BE2C (cell line): ENCODE measurements at regions not wholly inside any gene's neighbourhood (a gene's known extent, or its start where the extent isn't known, plus 50 kb on each side); places are given as distances from the start of the nearest gene placed in this dataset.

ENCODE experiments used
- DNase-seq: peaks from one replicate; pipeline ENCODE4 v3.0.0-alpha.2; 2020
- H3K27me3 ChIP-seq: fragments of 250-450 bp; sonication (Bioruptor Pico); 2 replicates; pipeline ENCODE4 v1.5.1; 2020; ENCODE audit warnings: mild to moderate bottlenecking
- H3K36me3 ChIP-seq: fragments of 250-450 bp; sonication (Bioruptor Pico); 2 replicates; pipeline ENCODE4 v1.5.1; 2020; ENCODE audit warnings: mild to moderate bottlenecking
- H3K4me1 ChIP-seq: fragments of 250-450 bp; sonication (Bioruptor Pico); 2 replicates; pipeline ENCODE4 v1.5.1; 2020
- H3K4me3 ChIP-seq: 2 replicates; pipeline ENCODE4 v1.5.1; 2011; ENCODE audit warnings: low read depth, low read length
- H3K9me3 ChIP-seq: fragments of 250-450 bp; sonication (Bioruptor Pico); 2 replicates; pipeline ENCODE4 v1.5.1; 2020
- TF ChIP-seq, protein P1 (sequence below): IDR thresholded peaks from 2 replicates; pipeline ENCODE4 v1.5.1; 2012; ENCODE audit warnings: mild to moderate bottlenecking, low read depth, low read length

DNA sequence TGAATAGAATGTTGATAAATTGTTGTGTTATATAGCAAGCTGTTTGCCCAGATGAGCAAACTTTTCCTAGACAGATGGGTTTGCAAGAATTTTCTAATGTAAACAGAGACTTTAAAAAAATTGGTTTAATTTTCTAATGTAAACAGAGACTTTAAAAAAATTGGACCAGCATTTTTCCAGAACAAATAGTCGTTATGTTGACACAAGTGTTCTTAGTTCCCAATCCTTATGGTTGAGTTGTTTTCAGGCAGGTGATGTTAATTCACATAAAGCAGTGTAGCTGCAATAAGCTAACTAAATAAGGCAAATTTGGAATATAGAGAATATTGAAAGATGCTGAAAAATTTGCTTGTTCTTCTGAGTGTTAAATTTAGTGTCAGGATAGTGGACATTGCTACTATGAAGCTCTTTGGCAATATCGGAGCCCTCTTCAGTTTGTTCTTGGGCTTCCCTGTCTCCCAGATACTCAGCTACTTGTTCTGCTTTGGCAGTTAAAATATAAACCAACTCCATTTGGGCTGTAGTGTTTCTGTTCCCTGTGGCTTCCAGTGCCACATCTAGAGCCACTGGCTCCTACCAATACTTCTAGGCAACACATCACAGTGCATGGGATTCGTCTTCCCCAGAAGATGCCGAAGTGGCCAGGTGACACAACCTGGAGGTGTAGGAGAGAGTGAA, 105.7 kb downstream of the DYNAP start:
- TF ChIP-seq, protein P1, sequence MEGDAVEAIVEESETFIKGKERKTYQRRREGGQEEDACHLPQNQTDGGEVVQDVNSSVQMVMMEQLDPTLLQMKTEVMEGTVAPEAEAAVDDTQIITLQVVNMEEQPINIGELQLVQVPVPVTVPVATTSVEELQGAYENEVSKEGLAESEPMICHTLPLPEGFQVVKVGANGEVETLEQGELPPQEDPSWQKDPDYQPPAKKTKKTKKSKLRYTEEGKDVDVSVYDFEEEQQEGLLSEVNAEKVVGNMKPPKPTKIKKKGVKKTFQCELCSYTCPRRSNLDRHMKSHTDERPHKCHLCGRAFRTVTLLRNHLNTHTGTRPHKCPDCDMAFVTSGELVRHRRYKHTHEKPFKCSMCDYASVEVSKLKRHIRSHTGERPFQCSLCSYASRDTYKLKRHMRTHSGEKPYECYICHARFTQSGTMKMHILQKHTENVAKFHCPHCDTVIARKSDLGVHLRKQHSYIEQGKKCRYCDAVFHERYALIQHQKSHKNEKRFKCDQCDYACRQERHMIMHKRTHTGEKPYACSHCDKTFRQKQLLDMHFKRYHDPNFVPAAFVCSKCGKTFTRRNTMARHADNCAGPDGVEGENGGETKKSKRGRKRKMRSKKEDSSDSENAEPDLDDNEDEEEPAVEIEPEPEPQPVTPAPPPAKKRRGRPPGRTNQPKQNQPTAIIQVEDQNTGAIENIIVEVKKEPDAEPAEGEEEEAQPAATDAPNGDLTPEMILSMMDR, result no peak
- H3K4me1 ChIP-seq, result no peaks in the 10 kb centered on the region

DNA sequence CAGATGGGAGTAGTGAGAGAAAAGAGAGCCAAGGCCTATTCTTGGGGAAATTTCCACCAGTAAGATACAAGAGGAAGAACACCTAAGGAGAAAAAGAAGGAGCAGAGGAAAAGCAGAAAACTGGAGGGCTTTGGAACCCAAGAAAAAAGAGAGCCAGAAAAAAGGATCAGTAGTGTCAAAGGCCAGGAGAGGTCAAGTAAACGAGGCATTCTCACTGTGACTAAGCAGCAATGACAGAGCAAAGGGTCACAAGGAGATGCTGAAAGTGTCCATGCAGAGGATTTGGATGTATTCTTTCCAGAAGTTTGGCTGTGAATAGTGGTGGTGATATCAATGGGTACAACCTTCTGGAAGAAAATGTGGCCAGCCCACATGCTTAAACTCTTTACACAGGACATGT, 109.5 kb downstream of the DYNAP start:
- DNase-seq, result no peak
- H3K4me1 ChIP-seq, result no peaks in the 10 kb centered on the region
- H3K4me3 ChIP-seq, result no peak overlapping the region
- no peaks in the 10 kb centered on the region for H3K27me3 ChIP-seq
- no peaks in the 10 kb centered on the region for H3K9me3 ChIP-seq
- no peaks in the 10 kb centered on the region for H3K36me3 ChIP-seq
- TF ChIP-seq, protein P1, result no peak

More for the DNA sequence above, 105.7 kb downstream of the DYNAP start:
- no peak for DNase-seq
- Histone ChIP-seq H3K4me3 (no peak overlapping the region), H3K27me3 (no peaks in the 10 kb centered on the region), H3K9me3 (no peaks in the 10 kb centered on the region), H3K36me3 (no peaks in the 10 kb centered on the region)

DNA sequence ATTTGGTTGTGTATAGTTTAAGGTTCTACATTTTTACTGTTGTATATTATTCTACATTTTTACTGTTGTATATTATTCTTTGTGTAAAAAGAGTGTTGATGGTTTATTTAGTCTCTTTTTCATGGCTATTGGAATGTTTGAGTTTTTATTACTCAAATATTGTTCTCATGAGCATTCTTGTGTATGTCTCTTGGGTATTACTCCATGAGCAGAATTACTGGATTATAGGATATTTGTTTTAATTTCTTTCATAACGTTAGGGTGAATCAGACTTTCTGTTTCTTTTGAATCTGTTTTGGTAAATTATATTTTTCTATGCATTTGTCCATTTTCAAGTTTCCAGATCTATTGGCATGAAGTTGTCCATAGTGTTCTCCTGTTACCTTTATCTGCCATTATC, 111.6 kb downstream of the DYNAP start:
- no peaks in the 10 kb centered on the region for H3K36me3 ChIP-seq

DNA sequence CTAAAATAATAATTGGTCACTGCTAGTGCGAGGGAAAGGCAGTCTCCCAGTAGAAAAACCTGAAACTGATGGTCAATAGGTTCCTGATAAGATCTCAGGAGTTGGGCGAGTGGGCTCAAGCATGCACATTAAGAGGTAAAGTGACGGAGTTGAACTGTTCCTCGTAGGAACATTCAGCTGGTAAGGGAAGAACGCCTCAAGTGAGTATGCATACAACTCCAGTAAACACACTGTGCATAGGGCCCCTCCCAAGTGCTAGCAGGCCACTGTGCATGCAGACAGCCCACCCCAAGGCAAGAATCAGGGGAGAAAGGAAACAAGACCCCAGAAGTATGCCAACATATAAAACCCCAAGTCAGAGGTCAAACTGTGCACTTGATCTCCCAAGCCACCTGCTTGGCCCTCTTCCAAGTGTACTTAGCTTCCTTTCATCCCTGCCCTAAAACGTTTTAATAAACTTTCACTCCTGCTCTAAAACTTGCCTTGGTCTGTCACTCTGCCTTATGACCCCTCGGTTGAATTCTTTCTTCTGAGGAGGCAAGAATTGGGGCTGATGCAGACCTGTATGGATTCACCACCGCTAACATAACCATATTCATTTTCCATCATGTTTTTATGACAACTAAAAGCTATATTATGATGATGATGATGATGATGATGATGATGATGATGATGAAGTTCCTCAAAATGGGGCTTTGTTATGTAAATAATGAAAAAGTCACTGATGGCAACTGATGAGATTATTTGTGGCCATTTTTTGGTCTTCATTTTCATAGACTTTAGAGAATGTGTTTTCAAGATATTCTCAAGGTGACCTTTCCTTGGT, 118.0 kb upstream of the RAB27B start:
- TF ChIP-seq, protein P1, result no peak
- Histone ChIP-seq H3K36me3 (no peaks in the 10 kb centered on the region), H3K4me3 (no peak overlapping the region), H3K9me3 (no peaks in the 10 kb centered on the region), H3K27me3 (no peaks in the 10 kb centered on the region), H3K4me1 (no peaks in the 10 kb centered on the region)
- no peak for DNase-seq

More for the DNA sequence above, 111.6 kb downstream of the DYNAP start:
- TF ChIP-seq, protein P1, result no peak
- H3K9me3 ChIP-seq, result no peaks in the 10 kb centered on the region
- H3K4me1 ChIP-seq, result no peaks in the 10 kb centered on the region
- no peak for DNase-seq
- H3K27me3 ChIP-seq, result no peaks in the 10 kb centered on the region
- H3K4me3 ChIP-seq, result no peak overlapping the region

DNA sequence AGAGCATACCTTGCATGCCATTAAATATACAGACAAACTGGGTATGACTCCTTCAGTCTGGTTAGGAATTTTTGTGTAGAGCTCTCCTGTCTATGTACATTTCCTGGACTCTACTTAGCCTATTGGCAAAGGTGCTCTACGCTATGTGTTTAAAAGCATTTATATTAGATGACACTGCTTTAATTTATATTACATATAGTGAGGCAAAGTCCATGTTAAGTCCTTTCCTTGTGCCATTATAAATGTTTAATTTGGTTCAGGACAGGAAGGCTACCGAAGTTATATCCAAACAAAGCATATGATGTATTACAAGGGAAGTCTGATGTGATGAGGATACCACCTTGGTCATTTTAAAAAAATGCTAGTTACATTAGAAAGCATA, 117.4 kb upstream of the RAB27B start:
- no peaks in the 10 kb centered on the region for H3K36me3 ChIP-seq
- TF ChIP-seq, protein P1, result no peak
- H3K9me3 ChIP-seq, result no peaks in the 10 kb centered on the region
- no peak overlapping the region for H3K4me3 ChIP-seq
- H3K4me1 ChIP-seq, result no peaks in the 10 kb centered on the region
- H3K27me3 ChIP-seq, result no peaks in the 10 kb centered on the region
- no peak for DNase-seq

DNA sequence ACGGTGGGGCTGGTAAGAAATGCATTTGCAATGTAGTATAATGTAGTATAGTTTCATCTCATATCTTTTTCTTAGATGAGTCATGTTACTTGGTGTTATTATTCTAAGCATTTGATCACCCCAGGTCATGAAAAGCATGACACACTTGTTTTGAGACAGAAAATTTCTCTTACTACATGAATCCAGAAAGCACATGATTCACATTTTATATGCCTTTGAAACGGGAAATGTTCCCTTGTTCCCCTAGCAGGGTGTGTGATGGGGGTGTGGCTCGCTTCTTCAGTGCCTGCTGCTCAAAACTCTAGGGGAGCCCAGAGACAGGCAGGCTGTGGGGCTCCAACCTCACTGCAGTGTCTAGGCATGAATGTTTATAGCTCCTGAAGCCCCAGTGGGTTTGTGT, 116.0 kb upstream of the RAB27B start:
- no peaks in the 10 kb centered on the region for H3K4me1 ChIP-seq
- H3K27me3 ChIP-seq, result no peaks in the 10 kb centered on the region
- TF ChIP-seq, protein P1, result no peak
- H3K9me3 ChIP-seq, result no peaks in the 10 kb centered on the region
- no peaks in the 10 kb centered on the region for H3K36me3 ChIP-seq
- H3K4me3 ChIP-seq, result no peak overlapping the region
- DNase-seq, result no peak
